ENCODE measurements at regions not wholly inside any gene's neighbourhood (a gene's known extent, or its start where the extent isn't known, plus 50 kb on each side); places are given as distances from the start of the nearest gene placed in this dataset.

GRCh38 chr20:58010186-58010585 is 218.3 kb downstream of the ANKRD60 start:
- POLR2A ChIA-PET (ENCODE audit: partially characterized antibody), result no interaction called here

More at GRCh38 chr20:58010186-58010585, 218.3 kb downstream of the ANKRD60 start:
- no peaks in the 10 kb centered on the region for H3K36me3 ChIP-seq (ENCODE audit: control insufficient read depth in 2 of 4, insufficient read depth in 4 of 4, low read length in 3 of 4)
- H3K27me3 ChIP-seq (replicated peaks in 1 of 4; ENCODE audit: control insufficient read depth in 3 of 4, extremely low read depth in 1 of 4, insufficient read depth in 3 of 4, low read length in 3 of 4), result no peaks in the 10 kb centered on the region
- no peak overlapping the region for H3K23ac ChIP-seq (ENCODE audit: insufficient read length)
- H3K9me3 ChIP-seq (ENCODE audit: insufficient read depth in 2 of 2, low read depth in 1 of 2, low read length in 1 of 2), result no peaks in the 10 kb centered on the region
- no peak overlapping the region for H2BK120ac ChIP-seq (replicated peaks; ENCODE audit: low read depth, low read length)
- no peaks in the 10 kb centered on the region for H3K23me2 ChIP-seq (ENCODE audit: low read depth, low read length)
- no peak overlapping the region for H3K56ac ChIP-seq (replicated peaks; ENCODE audit: insufficient read length, low read depth, low read length)
- H2AFZ ChIP-seq (ENCODE audit: low read length), result no peak overlapping the region
- CTCF ChIA-PET (ENCODE audit: partially characterized antibody), result interaction anchor here (0.6 to 1.1 kb wide), 4 partner anchors 10 to 255 kb away, joined by 3 read pairs; no protein-coding TSS in a partner anchor
- FAIRE-seq (no peak), DNase-seq (ENCODE audit: low read depth in 1 of 2, low spot score in 2 of 2) (no peak)
- H3K4me2 ChIP-seq (ENCODE audit: insufficient read depth in 1 of 2, low read depth in 2 of 2, low read length in 2 of 2), result no peak overlapping the region
- no peak overlapping the region for H3K4me3 ChIP-seq (ENCODE audit: extremely low read depth in 1 of 4, insufficient read depth in 2 of 4, low read depth in 3 of 4, low read length in 4 of 4)
- no peak overlapping the region for H3K27ac ChIP-seq (ENCODE audit: low read depth, low read length)
- TF ChIP-seq TAF1 (IDR thresholded peaks at IDR 0.05; ENCODE audit: low read depth, low read length), result no peak
- TF ChIP-seq CREB1 (IDR thresholded peaks at IDR 0.05), result no peak
- TF ChIP-seq EZH2 (IDR thresholded peaks at IDR 0.05; ENCODE audit: low read depth, low read length, severe bottlenecking), result no peak
- TF ChIP-seq SP1 (IDR thresholded peaks at IDR 0.05; ENCODE audit: low read depth, low read length), result no peak
- TF ChIP-seq RNF2 (IDR thresholded peaks at IDR 0.05; ENCODE audit: borderline replicate concordance, low read depth, low read length, missing control alignments, poor library complexity, severe bottlenecking), result no peak
- TF ChIP-seq SRF (IDR thresholded peaks at IDR 0.05; ENCODE audit: low read depth, low read length), result no peak
- no peak for TF ChIP-seq TAF7 (optimal IDR thresholded peaks at IDR 0.05; ENCODE audit: borderline replicate concordance, low read depth, low read length)
- no peak overlapping the region for H3K9ac ChIP-seq (replicated peaks in 1 of 4; ENCODE audit: extremely low read depth in 1 of 4, low read depth in 3 of 4, low read length in 3 of 4)
- H4K8ac ChIP-seq (ENCODE audit: extremely low read depth, insufficient read depth, low read length), result no peak overlapping the region
- WGBS, 2 experiments (ENCODE audit: extremely low coverage in 1 of 2, insufficient coverage in 1 of 2, insufficient read length in 1 of 2, insufficient replicate concordance in 2 of 2, low coverage in 1 of 2, low lambda C conversion rate in 2 of 2, missing lambda C conversion rate in 1 of 2), result 93% methylated on average over 7 of the region's 7 CpGs; no CpG with 5 or more reads in 1 of the 2 experiments
- H3K14ac ChIP-seq (ENCODE audit: insufficient read length), result no peak overlapping the region
- H3K4me1 ChIP-seq (replicated peaks in 1 of 4; ENCODE audit: control insufficient read depth in 3 of 4, insufficient read depth in 4 of 4, low read length in 3 of 4), result no peaks in the 10 kb centered on the region; a peak in 1 of 7 replicates
- H3K4ac ChIP-seq (replicated peaks; ENCODE audit: insufficient read length, low read depth, low read length), result no peak overlapping the region
- no peak overlapping the region for H4K5ac ChIP-seq (ENCODE audit: insufficient read length, low read depth, low read length)
- H3K79me1 ChIP-seq (ENCODE audit: low read depth, low read length), result no peaks in the 10 kb centered on the region
- no peak overlapping the region for H2BK20ac ChIP-seq (ENCODE audit: low read length)
- no peak overlapping the region for H2AK5ac ChIP-seq (ENCODE audit: low read depth, low read length)
- H4K20me1 ChIP-seq (replicated peaks in 1 of 2; ENCODE audit: control insufficient read depth in 1 of 2, insufficient read depth in 2 of 2, low read length in 2 of 2), result no peaks in the 10 kb centered on the region
- no peak overlapping the region for H2BK15ac ChIP-seq (ENCODE audit: low read length)
- no peak overlapping the region for H2BK5ac ChIP-seq (ENCODE audit: low read depth, low read length)
- H3K79me2 ChIP-seq (ENCODE audit: control insufficient read depth in 1 of 2, insufficient read depth in 2 of 2, low read length in 2 of 2), result no peaks in the 10 kb centered on the region
- no peak overlapping the region for H2BK12ac ChIP-seq (ENCODE audit: low read depth, low read length)
- H4K91ac ChIP-seq (replicated peaks; ENCODE audit: insufficient read length, low read length), result no peak overlapping the region
- H3K18ac ChIP-seq (ENCODE audit: extremely low read depth, low read length), result no peak overlapping the region

All from H1 (cell line).